Naive B cell (primary cell): ENCODE measurements at regions not wholly inside any gene's neighbourhood (a gene's known extent, or its start where the extent isn't known, plus 50 kb on each side); places are given as distances from the start of the nearest gene placed in this dataset.

Source experiments
- ATAC-seq, 2 donors: fragments of 150-1000 bp; cut with Tn5 transposase; 2 replicates each; pipeline ENCODE4 v1.10.0; 2021; ENCODE audit warnings: low read depth in 2 of 2, mild to moderate bottlenecking in 2 of 2, moderate library complexity in 2 of 2
- DNase-seq: peaks from one replicate; pipeline ENCODE4 v3.0.0; 2022
- H3K27ac Mint-ChIP-seq, 6 donors: one replicate each; pipeline ENCODE4 v1.8.0; 2020 to 2022; ENCODE audit warnings: mild to moderate bottlenecking in 6 of 6, mixed read lengths in 6 of 6, moderate library complexity in 5 of 6, inconsistent platforms in 2 of 6
- H3K27me3 Mint-ChIP-seq, 3 donors: one replicate each; pipeline ENCODE4 v1.8.0; 2021 to 2022; ENCODE audit warnings: mixed read lengths in 3 of 3, mild to moderate bottlenecking in 1 of 3
- H3K36me3 Mint-ChIP-seq, 2 donors: one replicate each; pipeline ENCODE4 v1.8.0; 2020 to 2022; ENCODE audit warnings: mixed read lengths in 2 of 2, inconsistent platforms in 1 of 2, mild to moderate bottlenecking in 1 of 2
- H3K4me1 Mint-ChIP-seq, 3 donors: one replicate each; pipeline ENCODE4 v1.8.0; 2020 to 2022; ENCODE audit warnings: mixed read lengths in 3 of 3, inconsistent platforms in 1 of 3, mild to moderate bottlenecking in 1 of 3, moderate library complexity in 1 of 3
- H3K4me3 Mint-ChIP-seq, 8 donors: one replicate each; pipeline ENCODE4 v1.8.0; 2020 to 2022; ENCODE audit warnings: mild to moderate bottlenecking in 8 of 8, mixed read lengths in 8 of 8, moderate library complexity in 8 of 8, inconsistent platforms in 2 of 8
- H3K9me3 Mint-ChIP-seq, 7 donors: one replicate each; pipeline ENCODE4 v1.8.0; 2020 to 2022; ENCODE audit warnings: mixed read lengths in 7 of 7, mild to moderate bottlenecking in 5 of 7, inconsistent platforms in 2 of 7, moderate library complexity in 1 of 7

GRCh38 chr3:168844472-168844871 is 748.7 kb upstream of the GOLIM4 start:
- no peak for ATAC-seq
- H3K27me3 Mint-ChIP-seq = peaks cover 16 to 22% (median 21%) of the 10 kb centered on the region in 3 donors
- H3K9me3 Mint-ChIP-seq = no peaks in the 10 kb centered on the region
- no peaks in the 10 kb centered on the region for H3K4me1 Mint-ChIP-seq
- DNase-seq = no peak
- no peak overlapping the region for H3K27ac Mint-ChIP-seq
- H3K4me3 Mint-ChIP-seq = no peak overlapping the region
- no peaks in the 10 kb centered on the region for H3K36me3 Mint-ChIP-seq

GRCh38 chr3:168843481-168843880 is 747.8 kb upstream of the GOLIM4 start:
- ATAC-seq (no peak), DNase-seq (no peak)
- Mint-ChIP-seq H3K4me1 (no peaks in the 10 kb centered on the region), H3K9me3 (no peaks in the 10 kb centered on the region), H3K27me3 (peaks cover 16 to 22% (median 21%) of the 10 kb centered on the region in 3 donors), H3K4me3 (no peak overlapping the region), H3K27ac (no peak overlapping the region), H3K36me3 (no peaks in the 10 kb centered on the region)

DNA sequence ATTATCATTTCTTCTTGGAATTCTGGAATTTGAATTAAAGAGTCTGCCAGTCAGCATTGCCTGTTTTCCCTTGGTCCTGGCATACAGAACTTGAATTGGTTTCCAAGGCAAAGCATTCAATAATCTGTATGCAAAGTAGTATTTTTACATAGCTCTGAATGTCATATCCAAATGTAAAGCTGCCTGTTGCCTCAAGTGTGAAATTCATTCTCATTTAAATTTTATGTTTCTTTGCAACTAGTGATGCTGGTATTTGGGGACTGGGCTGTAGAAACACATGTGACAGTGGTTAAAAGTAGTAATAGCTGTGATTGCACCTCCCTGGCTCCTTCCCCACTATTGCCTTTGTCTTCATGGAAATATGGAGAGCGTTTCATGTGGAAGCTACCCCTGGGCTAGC is 743.9 kb upstream of the GOLIM4 start:
- H3K4me3 Mint-ChIP-seq = no peak overlapping the region

DNA sequence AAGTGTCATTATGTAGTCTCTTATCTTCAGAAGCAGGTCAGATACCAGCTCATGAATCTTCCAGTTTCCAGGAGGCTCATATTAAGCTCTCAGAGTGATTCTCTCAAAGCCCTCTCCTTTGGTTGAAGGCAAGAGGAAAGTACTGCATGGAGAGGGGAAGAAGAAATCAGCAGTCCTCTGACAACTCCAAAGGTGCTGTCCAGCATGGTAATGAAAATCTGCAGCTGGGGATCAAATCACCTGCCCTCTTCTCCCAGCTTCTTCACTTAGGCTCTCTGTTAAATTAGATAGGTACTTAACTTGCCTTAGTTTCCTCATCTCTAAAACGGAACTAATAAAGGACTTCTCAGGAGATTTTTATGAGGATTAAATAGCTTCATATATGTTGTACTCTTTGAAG is 738.8 kb upstream of the GOLIM4 start:
- Mint-ChIP-seq H3K9me3 (peaks cover 0 to 5% (median 0%) of the 10 kb centered on the region in 7 donors), H3K27me3 (no peaks in the 10 kb centered on the region), H3K36me3 (no peaks in the 10 kb centered on the region), H3K27ac (no peak overlapping the region), H3K4me3 (no peak overlapping the region), H3K4me1 (no peaks in the 10 kb centered on the region)
- no peak for ATAC-seq
- DNase-seq = no peak

More for the DNA sequence above, 743.9 kb upstream of the GOLIM4 start:
- ATAC-seq (no peak), DNase-seq (no peak)
- Mint-ChIP-seq H3K36me3 (no peaks in the 10 kb centered on the region), H3K27me3 (peaks cover 0 to 6% (median under 1%) of the 10 kb centered on the region in 3 donors), H3K27ac (no peak overlapping the region), H3K4me1 (no peaks in the 10 kb centered on the region), H3K9me3 (no peaks in the 10 kb centered on the region)

DNA sequence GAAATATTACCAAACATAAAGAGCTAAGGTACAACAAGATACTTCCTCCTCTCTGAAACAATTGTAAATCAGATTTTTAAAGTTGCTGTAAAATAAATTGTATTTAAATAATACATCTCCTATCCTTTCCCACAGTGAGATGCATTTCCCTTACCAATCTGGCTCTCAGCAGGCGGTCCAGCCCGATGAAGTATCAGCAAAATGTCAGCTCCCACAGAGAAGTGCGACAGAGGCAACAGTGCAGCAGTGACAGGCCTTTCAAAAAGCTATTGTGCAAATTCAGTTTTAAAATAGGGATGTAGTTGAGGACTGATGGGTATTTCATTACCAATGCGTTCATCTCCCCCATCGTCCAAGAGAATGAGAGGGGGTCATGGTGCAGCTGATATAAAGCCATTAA is 733.2 kb upstream of the GOLIM4 start:
- H3K36me3 Mint-ChIP-seq = no peaks in the 10 kb centered on the region
- no peak overlapping the region for H3K4me3 Mint-ChIP-seq
- DNase-seq (no peak), ATAC-seq (no peak)
- H3K9me3 Mint-ChIP-seq = peaks cover 0 to 5% (median 0%) of the 10 kb centered on the region in 7 donors
- no peaks in the 10 kb centered on the region for H3K27me3 Mint-ChIP-seq
- H3K4me1 Mint-ChIP-seq = no peaks in the 10 kb centered on the region
- H3K27ac Mint-ChIP-seq = no peak overlapping the region

GRCh38 chr3:168828536-168828935 is 732.8 kb upstream of the GOLIM4 start:
- Mint-ChIP-seq H3K27ac (no peak overlapping the region), H3K4me1 (no peaks in the 10 kb centered on the region), H3K36me3 (no peaks in the 10 kb centered on the region), H3K4me3 (no peak overlapping the region), H3K27me3 (no peaks in the 10 kb centered on the region), H3K9me3 (peaks cover 0 to 3% (median 0%) of the 10 kb centered on the region in 7 donors)
- ATAC-seq = no peak
- DNase-seq = no peak

DNA sequence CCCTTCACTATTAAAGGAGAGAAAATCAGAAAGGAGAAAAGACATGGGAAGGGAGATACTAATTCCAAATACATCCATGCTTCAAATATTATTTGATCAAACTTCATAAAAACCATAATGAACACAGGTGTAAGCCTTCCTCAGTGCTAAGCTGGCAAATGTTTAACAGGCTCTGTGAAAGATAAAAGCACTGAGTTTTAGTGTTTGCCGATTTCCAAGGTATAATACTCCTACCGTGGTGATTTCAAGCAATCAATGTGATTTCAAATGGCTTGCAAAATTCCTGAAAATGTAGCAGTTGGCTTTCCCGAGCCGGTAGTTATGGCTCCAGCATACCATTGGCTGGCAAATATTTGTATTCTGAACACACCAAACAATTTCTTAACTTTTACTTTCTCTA is 732.3 kb upstream of the GOLIM4 start:
- ATAC-seq (no peak), DNase-seq (no peak)

GRCh38 chr3:168824107-168824506 is 728.4 kb upstream of the GOLIM4 start:
- ATAC-seq = no peak
- no peaks in the 10 kb centered on the region for H3K36me3 Mint-ChIP-seq
- H3K27me3 Mint-ChIP-seq = no peaks in the 10 kb centered on the region
- H3K4me3 Mint-ChIP-seq = no peak overlapping the region
- DNase-seq = no peak
- H3K4me1 Mint-ChIP-seq = no peaks in the 10 kb centered on the region
- H3K9me3 Mint-ChIP-seq = no peaks in the 10 kb centered on the region
- no peak overlapping the region for H3K27ac Mint-ChIP-seq

More for the DNA sequence above, 732.3 kb upstream of the GOLIM4 start:
- H3K27me3 Mint-ChIP-seq = no peaks in the 10 kb centered on the region
- no peaks in the 10 kb centered on the region for H3K9me3 Mint-ChIP-seq
- no peaks in the 10 kb centered on the region for H3K4me1 Mint-ChIP-seq
- H3K4me3 Mint-ChIP-seq = no peak overlapping the region
- H3K36me3 Mint-ChIP-seq = no peaks in the 10 kb centered on the region
- no peak overlapping the region for H3K27ac Mint-ChIP-seq

DNA sequence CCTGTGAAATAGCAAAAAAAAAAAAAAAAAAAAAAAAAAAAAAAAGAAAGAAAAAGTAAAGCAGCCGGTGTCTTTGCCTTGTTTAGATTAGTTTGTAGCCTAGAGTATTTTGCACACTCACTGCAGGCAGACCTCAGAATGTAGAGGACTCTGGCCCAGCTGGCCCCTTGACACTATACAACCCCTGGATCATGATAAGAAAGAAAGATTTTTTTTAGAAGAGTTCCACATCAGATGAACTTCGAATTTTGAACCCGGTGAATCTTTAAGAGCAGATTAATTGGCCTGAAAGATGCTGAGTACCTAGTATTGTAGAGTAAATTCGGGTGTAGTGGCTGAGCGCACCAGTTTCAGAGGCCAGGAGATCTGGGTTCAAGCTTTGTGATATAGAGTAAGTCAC is 727.7 kb upstream of the GOLIM4 start:
- Mint-ChIP-seq H3K4me3 (no peak overlapping the region), H3K9me3 (no peaks in the 10 kb centered on the region), H3K27me3 (no peaks in the 10 kb centered on the region), H3K27ac (no peak overlapping the region), H3K4me1 (no peaks in the 10 kb centered on the region), H3K36me3 (no peaks in the 10 kb centered on the region)
- ATAC-seq (no peak), DNase-seq (no peak)

- DNase-seq = no peak
- H3K36me3 Mint-ChIP-seq = no peaks in the 10 kb centered on the region
Observed at GRCh38 chr3:168820810-168821415, 725.2 kb upstream of the GOLIM4 start.

GRCh38 chr3:168817177-168817576 is 721.5 kb upstream of the GOLIM4 start:
- Mint-ChIP-seq H3K27me3 (no peaks in the 10 kb centered on the region), H3K36me3 (no peaks in the 10 kb centered on the region), H3K27ac (no peak overlapping the region), H3K4me1 (no peaks in the 10 kb centered on the region), H3K9me3 (no peaks in the 10 kb centered on the region), H3K4me3 (no peak overlapping the region)
- ATAC-seq (no peak), DNase-seq (no peak)

More at GRCh38 chr3:168820810-168821415, 725.2 kb upstream of the GOLIM4 start:
- no peaks in the 10 kb centered on the region for H3K27me3 Mint-ChIP-seq
- no peaks in the 10 kb centered on the region for H3K4me1 Mint-ChIP-seq
- H3K9me3 Mint-ChIP-seq = no peaks in the 10 kb centered on the region
- no peak overlapping the region for H3K4me3 Mint-ChIP-seq
- ATAC-seq = no peak
- no peak overlapping the region for H3K27ac Mint-ChIP-seq

GRCh38 chr3:168815946-168816345 is 720.2 kb upstream of the GOLIM4 start:
- Mint-ChIP-seq H3K27me3 (no peaks in the 10 kb centered on the region), H3K27ac (no peak overlapping the region), H3K4me3 (no peak overlapping the region), H3K4me1 (no peaks in the 10 kb centered on the region), H3K36me3 (no peaks in the 10 kb centered on the region), H3K9me3 (no peaks in the 10 kb centered on the region)
- DNase-seq = no peak
- ATAC-seq = no peak

DNA sequence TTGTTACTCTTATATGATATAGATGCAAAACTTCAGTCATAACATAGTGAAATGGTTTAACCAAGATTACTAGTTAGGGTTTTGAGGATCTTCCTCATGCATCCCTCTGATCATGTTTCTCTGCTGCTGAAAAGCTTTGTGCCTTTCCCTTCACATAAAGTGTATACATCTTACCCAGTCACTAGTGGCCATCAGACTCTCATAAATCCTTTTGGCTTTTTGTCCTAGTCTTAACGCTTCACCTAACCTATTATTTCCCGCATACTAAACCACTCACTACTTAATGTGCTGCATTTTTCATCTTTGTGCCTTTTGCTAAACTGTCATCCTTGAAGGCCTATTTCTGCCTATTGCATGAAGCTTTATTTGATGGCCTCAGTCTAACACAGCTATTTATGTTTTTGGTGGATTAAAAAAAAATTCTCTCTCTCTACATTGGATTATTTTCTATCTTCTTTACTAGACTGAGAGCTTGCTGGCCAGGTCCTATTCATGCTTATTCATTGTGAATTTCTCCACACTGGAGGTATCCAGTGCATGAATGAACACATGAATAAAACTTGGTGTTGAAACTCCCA is 717.6 kb upstream of the GOLIM4 start:
- no peaks in the 10 kb centered on the region for H3K36me3 Mint-ChIP-seq
- no peak overlapping the region for H3K27ac Mint-ChIP-seq
- ATAC-seq = no peak

DNA sequence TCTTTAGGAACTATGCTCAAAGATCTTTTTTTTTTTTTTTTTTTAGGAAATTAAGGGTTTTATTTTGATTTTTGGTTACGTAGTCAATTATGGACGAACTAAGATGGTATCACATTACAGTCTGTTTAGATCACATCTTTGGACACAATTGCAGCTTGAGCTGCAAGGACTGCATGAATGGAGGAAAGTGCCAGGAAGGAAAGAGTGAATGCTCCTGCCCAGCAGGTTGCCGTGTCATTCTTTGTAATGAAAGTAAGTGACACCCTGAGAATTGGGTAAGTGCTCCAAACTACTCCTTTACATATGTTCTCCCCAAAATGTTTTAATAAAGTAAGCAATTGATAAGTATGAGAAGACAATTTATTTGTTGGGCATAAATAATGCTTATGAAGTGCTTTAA is 716.5 kb upstream of the GOLIM4 start:
- Mint-ChIP-seq H3K27me3 (no peaks in the 10 kb centered on the region), H3K9me3 (no peaks in the 10 kb centered on the region), H3K4me1 (no peaks in the 10 kb centered on the region), H3K4me3 (no peak overlapping the region), H3K27ac (no peak overlapping the region), H3K36me3 (no peaks in the 10 kb centered on the region)
- DNase-seq (no peak), ATAC-seq (no peak)

More for the DNA sequence above, 717.6 kb upstream of the GOLIM4 start:
- Mint-ChIP-seq H3K27me3 (no peaks in the 10 kb centered on the region), H3K4me3 (no peak overlapping the region), H3K4me1 (no peaks in the 10 kb centered on the region), H3K9me3 (no peaks in the 10 kb centered on the region)
- no peak for DNase-seq

- no peak for ATAC-seq
Observed at GRCh38 chr3:168808596-168808995, 712.9 kb upstream of the GOLIM4 start.

More at GRCh38 chr3:168808596-168808995, 712.9 kb upstream of the GOLIM4 start:
- DNase-seq = no peak
- Mint-ChIP-seq H3K4me1 (no peaks in the 10 kb centered on the region), H3K27ac (no peak overlapping the region), H3K27me3 (no peaks in the 10 kb centered on the region), H3K9me3 (no peaks in the 10 kb centered on the region), H3K4me3 (no peak overlapping the region), H3K36me3 (no peaks in the 10 kb centered on the region)
